CMK (cell line): ENCODE measurements at regions not wholly inside any gene's neighbourhood (a gene's known extent, or its start where the extent isn't known, plus 50 kb on each side); places are given as distances from the start of the nearest gene placed in this dataset.
"Not testable (repeated sequence)": the region's sequence is repeated elsewhere in the genome, so short reads cannot be mapped to it uniquely, and the experiment has no call there.

Source experiments
- DNase-seq: peaks from one replicate; pipeline ENCODE4 v3.0.0-alpha.2; 2010; ENCODE audit warnings: low read depth

GRCh38 chr13:33665626-33666175 lies 152.2 kb upstream of the RFC3 start:
- no peak for DNase-seq

- DNase-seq, result no peak
Observed at GRCh38 chr13:33671560-33671959, 146.4 kb upstream of the RFC3 start.

- not testable (repeated sequence) for DNase-seq
Observed at GRCh38 chr13:33672022-33672421, 145.9 kb upstream of the RFC3 start.

GRCh38 chr13:33676045-33676989 lies 141.6 kb upstream of the RFC3 start:
- DNase-seq, result no peak

DNA sequence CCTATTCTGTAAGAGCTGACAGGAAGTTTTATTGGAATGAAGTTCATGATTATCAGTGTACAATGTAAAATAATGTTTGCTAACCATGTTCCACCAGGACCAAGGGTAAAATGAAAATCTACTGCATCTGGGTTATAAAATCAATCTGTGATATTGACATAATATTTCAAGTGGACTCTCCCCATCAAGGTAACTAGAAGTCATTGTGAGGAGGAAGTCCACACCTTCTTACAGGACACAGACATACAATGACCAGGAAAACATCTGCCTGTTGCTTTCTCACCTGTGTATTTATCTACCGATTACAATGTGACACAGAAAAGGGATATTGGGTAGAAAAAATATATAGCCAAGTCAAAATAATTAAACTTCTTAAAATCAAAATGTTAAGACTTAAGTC lies 140.7 kb upstream of the RFC3 start:
- no peak for DNase-seq

- DNase-seq, result no peak
Observed at GRCh38 chr13:33678084-33678483, 139.9 kb upstream of the RFC3 start.

DNA sequence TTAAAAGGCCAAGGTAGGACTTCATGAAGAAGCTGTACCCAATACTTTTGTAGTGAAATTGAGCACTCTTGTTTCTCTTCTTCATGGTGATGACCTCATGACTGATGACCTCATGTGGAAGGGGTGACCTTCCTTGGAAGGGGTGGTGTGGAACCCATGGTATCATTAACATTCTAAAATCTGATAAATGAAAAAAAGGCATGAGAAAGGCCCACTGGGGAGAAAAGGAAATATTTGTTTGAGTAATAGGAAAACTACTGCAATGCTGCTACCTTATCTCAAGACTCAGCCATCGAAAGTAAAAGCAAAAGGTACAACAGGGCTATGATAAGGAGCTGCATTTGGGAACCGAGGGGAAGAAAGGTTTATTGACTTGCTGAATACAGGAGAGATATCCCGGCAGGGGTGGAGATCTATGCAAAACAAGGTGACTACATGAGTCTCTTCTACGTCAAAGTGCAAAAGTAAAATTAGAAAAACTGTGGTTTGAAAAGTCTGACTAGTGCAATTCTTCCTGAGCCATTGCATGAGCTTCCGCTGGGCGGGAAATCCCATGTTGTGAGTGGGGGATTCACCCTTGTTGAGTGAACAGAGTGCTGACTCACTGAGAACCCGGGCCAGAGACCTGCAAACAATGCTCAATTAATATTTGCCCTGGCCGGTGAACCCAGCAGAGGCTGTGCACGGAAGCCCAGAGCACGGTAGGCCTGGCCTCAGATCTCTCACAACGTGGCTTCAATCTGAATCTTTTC lies 138.9 kb upstream of the RFC3 start:
- DNase-seq, result no peak

- DNase-seq, result no peak
Observed at GRCh38 chr13:33679658-33680012, 138.3 kb upstream of the RFC3 start.

DNA sequence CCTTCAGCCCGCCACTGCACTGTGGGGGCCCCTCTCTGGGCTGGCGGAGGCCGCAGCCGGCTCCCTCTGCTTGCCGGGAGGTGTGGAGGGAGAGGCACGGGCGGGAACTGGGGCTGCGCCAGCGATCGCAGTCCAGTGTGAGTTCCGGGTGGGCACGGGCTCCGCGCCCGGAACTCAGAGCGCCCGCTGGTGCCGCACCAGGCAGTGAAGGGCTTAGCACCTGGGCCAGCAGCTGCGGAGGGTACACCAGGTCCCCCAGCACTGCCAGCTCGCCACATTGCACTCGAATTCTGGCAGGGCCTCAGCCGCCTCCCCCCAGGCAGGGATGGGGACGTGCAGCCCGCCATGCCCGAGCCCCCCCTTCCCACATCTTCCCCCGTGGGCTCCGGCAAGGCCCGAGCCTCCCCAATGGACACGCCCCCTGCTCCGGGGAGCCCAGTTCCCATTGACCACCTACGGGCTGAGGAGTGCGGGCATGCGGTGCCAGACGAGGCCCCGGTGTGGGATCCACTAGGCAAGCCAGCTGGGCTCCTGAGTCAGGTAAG lies 135.9 kb upstream of the RFC3 start:
- no peak for DNase-seq

- DNase-seq, result not testable (repeated sequence)
Observed at GRCh38 chr13:33682646-33683045, 135.3 kb upstream of the RFC3 start.

GRCh38 chr13:33683376-33683775 lies 134.6 kb upstream of the RFC3 start:
- DNase-seq, result no peak

- no peak for DNase-seq
Observed at GRCh38 chr13:33684874-33685273, 133.1 kb upstream of the RFC3 start.

DNA sequence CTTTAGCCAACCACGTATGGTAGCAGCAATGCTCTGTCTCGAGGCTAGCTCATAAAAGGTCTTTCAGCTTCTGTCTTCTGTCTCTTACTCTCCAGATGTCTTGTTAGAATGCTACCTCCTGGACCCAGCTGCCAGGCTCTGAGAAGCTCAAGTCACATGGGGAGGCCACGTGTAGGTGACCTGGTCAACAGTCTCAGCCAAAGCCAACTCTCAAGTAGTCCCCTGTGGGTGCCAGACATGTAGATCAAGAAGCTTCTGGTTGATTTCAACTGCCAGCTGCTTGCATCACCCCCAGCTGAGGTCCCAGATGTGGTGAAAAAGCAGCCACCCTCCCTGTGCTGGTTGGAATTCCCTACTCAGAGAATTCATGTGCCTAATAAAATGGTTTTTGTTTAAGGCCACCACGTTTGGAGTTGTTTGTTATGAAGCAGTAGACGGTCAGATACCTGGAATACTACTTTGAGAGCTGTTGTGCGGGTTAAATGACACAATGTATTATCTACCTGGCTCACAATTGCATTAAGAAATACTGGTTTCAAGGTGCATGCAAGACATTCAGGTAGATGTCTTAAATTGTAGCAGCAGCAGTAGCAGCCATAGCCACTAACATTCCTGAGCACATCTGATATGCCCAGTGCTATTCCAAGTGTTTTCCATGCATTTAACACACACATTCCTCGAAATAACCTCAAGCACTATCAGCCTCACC lies 131.0 kb upstream of the RFC3 start:
- no peak for DNase-seq

GRCh38 chr13:33690354-33690753 lies 127.6 kb upstream of the RFC3 start:
- DNase-seq, result no peak

- no peak for DNase-seq
Observed at GRCh38 chr13:33691980-33692379, 126.0 kb upstream of the RFC3 start.

DNA sequence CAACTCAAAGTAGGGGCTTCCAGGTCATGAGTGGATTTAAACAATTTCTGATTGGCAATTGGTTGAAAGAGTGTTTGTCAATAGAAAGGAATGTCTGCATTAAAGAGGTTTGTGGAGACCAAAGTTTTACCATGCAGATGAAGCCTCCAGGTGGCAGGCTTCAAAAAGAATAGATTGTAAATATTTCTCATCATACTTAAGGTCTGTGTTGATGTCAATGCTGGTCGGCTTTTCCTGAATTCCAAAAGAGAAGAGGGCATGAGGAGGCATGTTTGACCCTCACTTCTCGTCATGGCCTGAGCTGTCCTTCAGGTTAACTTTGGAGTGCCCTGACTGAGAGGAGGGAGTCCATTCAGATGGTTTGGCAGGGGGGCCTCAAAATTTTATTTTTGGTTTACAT lies 125.4 kb upstream of the RFC3 start:
- no peak for DNase-seq

DNA sequence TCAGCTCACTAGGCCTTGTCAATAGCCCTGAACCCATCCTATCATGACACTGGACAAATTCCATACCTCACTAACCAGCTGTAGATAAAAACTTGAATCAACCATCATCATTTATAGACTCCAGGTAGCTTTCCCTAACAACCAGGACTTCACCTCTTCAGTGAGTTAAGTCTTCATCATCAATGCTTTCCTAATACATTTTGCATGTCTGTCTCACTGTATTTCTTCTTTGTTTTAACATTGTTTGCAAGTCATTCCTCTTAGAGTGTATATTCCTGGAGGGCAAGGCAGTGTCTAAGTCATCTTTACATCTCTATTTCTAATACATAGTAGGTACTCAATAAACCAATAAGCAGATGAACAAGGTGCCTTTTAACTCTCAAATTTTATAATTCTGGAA lies 123.4 kb upstream of the RFC3 start:
- no peak for DNase-seq

DNA sequence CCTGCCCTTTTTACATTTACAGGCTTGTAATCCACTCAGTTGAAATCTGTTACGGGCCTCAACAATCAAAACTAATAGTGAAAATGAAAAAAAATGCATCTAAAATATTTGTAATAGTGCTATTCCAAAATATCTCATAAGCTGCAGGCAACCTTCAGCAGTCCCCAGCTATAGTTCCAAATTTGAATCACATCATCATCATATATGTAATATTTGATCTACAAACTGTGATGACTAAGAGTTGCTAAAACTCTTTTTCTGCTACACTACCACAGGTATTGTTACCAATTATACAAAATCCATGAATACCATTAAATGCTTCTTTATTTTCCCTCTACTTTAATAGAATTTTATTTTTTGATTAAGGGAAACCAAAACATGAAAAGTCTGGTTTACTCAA lies 121.4 kb upstream of the RFC3 start:
- DNase-seq, result no peak

DNA sequence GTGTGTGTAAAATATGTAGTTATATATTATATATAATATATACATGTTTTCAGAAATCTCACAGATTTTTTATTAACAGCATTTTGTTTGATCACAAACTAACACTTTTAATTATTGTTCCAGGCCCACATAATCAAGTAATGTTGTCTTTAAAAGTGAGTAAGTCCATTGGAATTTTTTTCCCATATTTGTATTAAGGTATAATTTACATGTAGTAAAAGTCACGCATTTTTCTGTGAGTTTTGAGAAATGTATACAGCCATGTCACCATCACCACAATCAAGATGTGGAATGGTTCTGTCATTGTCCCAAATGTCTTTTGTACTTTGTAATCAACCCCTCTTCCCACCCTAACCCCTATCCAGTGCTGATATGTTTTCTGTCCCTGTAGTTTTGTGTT lies 120.0 kb upstream of the RFC3 start:
- no peak for DNase-seq

GRCh38 chr13:33707449-33707848 lies 110.5 kb upstream of the RFC3 start:
- no peak for DNase-seq

GRCh38 chr13:33710924-33711323 lies 107.0 kb upstream of the RFC3 start:
- no peak for DNase-seq

DNA sequence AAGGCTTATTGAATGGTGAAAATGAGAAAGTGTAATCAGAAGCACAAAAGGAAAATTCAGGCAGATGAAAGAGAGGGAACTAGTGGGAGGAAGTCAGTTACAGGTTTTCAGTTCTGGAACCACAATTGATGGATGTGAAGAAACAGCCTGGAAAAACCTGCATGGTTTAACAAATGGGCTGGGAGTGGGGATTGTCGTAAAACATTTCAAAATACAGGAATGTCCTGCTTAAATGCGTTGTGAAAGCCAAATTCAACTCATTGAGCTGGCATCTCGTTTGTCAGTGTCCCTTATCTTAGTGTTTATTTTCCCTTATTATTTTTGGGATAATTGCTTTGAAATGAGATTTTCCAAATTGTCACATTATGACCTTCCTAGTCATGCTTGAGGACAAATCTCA lies 106.5 kb upstream of the RFC3 start:
- no peak for DNase-seq
